Stimulated activated CD4-positive, alpha-beta T cell treated with anti-CD3 and anti-CD28 coated beads, Interleukin-1b, Interleukin-23, amount 100 ng/mL, for 24 hours (primary cell): ENCODE measurements at regions not wholly inside any gene's neighbourhood (a gene's known extent, or its start where the extent isn't known, plus 50 kb on each side); places are given as distances from the start of the nearest gene placed in this dataset.
"Not testable (repeated sequence)": the region's sequence is repeated elsewhere in the genome, so short reads cannot be mapped to it uniquely, and the experiment has no call there.

ENCODE experiments used
- DNase-seq, 4 experiments: peaks; one replicate each; pipeline ENCODE4 v3.0.0-alpha.2; 2020; ENCODE audit warnings: low read depth in 4 of 4, low spot score in 1 of 4

DNA sequence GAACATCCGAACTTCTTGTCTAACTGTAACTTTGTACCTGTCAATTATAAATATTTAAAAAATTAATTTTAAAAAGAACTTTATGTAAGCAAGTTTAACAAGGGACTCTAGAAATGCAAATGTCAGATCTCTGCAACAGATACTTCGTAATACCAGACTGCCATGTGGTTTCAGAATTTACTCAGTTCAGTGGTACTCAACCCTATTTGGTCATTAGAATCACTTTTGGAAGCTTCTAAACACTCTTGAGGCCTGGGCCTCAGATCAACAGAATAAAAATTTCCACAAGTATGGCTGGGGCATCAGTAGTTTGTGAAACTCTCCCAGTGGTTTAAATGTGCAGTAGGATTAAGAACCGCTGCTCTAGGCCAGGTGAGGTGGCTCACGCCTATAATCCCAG is 139.5 kb upstream of the SMYD2 start:
- no peak for DNase-seq

DNA sequence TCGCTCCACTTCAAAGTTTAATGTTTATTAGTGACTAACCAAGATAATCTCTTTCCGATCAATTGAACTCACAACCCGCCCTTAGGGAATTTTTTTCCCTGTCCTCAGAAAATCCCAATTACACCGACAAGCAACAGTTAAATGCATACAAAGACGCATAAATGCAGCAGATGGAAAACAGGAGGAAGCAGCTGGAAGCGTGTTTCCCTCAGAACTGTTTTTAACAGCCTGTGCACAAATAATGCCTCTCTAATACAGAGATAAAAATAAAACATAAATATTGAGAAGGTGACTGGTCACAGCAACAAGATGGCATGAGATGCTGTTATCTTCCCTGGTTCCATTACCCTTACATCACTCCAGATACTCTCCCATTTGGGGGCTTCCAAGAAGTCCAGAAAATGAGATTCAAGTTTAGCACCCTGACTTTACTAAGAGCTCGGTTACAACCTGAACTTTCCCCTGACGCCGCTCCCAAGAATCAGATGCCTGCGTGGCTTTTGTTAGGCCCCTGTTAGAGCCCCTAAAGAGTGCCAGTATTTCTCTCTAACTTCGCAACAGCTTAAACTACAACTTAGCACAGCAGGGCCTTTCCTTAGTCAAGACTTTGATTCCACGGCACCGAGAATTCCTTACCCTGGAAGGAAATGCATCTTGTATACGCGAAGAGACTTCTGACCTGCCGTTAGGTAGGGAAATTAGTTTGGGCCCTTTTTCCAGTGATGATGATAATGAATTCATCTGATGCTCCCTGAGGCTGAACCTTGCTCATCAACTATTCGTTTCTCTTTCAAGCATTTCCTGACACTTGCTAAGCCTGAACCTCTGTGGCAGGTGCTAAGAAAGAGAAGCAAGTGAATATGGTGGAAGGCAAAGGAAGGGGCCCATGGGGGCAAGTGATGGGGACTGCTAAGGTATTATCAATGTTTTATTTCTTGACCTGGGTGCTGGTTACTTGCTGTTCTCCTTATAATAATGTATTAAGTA is 137.7 kb upstream of the SMYD2 start:
- DNase-seq, result no peak

DNA sequence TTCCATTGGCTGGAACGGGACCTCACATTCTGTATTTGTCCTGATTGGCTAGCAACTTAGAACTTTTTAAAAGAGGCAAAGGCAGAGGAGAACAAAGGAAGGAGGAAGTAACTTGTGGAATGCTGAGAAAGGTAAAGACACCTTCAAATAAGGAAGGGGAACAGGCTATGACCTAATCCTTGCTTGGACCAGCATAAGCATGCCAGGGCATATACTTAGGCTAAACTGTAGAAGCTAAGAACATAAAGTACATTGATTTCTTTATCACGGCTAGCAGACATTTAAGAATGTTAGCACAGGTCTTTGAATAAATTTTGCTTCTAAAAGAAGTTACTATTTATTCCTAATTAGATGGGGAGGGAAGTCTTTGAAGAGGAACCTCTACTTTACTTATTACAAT is 136.4 kb upstream of the SMYD2 start:
- not testable (repeated sequence) for DNase-seq

DNA sequence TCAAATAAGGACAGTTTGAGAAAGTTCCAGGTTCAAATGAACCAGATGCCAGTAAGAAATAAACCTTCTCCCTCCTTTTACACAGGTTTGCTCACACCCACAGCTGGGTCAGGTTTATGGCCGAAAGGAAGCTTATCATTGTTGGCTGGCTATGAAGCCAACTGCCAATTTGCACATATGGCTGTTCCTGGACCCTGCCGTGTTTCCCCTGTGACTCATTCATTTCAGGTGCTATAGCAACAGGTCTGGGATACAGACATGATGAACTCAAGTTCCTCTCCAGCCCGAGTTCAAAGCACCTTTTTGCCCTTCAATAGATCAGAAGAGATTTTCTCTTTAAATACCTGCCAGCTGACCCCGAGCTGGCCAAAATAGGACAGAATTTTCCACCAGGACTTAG is 134.4 kb upstream of the SMYD2 start:
- DNase-seq, result no peak

DNA sequence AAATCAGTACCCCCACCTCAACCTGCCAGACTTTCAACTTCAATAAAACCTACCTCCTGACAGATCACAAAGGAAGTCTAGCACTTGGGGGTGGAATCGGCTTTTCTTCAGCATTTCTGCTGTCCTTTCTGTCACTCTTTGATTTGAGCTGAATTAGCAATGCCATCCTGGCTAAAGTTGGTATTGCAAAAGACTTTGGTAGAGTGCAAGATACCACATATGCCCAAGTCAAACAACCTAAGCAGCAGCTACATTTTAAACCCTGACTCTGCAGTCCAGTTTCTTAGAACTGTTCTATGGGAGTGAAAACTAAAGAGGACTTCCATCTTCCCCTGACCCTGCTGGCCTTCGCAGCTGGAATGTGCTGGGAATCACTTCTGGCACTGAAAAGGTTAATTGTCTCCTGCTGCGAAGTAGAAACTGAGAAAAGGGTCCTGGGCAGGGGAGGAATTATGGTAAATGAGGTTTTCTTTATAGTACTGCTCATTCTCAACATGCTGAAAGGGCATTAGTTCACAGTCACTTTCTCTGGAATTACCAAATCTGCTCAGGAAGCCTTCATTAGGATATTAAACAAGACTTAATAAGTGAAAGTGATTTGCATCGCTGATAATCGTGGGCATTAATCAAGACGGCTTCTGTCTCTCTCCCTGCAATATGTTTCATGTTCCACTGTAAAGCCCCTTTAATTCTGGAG is 126.2 kb upstream of the SMYD2 start:
- DNase-seq, result no peak

DNA sequence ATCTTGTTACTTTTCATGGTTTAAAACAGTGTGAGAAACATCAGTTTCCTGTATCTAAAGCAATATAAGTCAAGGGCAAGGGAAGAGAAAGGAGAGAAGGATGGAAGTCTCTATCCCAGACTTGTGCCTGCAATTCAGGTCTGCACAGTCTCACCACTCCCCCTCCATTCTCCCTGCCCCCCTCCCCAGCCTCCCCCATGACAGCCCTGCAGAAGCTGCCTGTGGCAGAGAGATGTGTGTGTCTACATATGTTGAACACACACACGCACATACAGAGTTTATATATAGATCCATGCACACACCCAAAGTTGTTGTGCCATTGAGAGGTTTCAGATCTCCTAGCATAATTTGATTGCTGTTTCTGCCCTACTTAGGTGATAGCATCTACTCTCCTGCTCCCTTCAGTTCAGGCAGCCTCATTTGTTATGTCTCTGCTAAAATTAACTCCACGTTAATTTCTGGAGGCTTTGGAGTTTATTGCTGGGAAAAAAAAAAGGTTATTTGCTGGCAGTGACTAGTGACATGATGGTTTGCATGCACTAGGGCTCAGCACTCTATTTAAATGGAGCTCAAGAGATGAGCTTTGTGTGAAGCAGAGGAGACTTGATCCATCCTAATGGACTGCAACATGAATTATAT is 124.9 kb upstream of the SMYD2 start:
- DNase-seq, result no peak

DNA sequence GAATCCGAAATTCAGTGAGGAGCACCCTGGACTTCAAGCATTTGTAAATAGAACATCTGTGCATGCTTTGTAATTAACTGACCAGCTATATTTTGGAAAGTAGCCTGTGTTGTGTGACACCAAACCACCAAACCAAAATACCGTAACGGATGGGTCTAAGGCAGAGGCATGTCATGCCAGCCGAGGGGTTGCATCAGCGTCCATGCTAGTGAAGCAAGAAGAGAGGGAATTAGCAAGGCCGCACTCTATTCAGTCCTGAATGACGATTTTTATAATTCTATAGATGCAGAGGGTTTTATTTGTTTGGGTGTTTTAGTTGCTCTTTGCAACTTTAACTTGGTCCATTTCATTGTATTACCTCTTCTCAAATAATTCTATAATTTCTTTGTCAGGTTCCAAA is 116.8 kb upstream of the SMYD2 start:
- DNase-seq, result no peak

DNA sequence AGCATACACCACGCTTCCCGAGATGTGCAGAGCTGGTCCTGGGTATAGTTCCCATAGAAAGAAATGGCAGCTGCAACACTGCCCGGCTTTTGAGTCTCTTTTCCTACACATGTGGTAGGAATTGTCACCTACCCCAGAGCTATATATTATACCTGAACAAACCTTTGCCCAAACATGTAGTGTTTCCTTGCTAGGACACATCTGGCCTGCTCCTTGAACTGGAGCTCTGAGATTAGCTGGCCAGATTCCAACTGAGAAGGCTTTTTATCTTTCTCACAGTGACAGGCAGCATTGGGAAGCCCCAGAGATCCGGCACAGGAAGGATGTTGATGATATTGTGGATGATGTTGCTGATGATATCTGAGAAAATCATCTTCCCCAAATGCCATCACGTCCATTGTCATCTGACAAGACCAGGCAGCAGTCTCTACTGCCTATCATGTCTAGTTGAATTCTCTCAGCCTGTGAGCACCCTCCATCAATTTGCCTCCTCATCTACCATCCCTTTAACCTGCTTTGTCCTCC is 115.0 kb upstream of the SMYD2 start:
- no peak for DNase-seq

DNA sequence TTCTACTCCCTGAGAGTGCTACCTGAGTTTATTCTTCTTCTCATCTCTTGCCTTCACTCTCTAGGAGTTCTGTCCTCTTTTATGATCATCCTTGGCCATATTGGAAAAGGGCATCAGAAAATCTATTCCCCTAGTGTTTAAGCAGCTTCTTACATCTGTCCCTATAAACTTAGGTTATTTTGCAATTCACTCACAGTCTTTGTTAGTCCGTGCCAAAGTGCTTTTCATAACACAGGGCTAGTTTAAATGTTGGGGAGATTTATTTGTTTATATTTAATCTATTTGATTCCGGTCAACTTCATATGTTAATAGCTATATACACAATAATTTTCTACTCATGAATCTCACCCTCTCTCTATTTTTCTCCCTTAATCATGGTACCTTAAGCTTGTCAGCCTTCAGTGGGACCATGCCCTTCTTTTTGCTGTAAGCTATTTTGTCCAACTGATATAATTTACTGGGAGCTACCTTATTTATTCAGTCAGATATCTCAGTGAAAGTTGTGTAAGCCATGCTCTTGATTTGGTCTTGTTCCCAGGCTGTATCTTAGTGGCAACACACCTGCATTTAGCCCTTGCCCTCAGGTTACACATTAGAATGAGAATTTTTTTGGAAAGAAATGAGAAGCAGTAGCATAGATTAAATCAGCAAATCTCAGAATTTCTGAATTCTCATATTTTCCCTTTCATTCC is 106.3 kb upstream of the SMYD2 start:
- DNase-seq, result no peak

DNA sequence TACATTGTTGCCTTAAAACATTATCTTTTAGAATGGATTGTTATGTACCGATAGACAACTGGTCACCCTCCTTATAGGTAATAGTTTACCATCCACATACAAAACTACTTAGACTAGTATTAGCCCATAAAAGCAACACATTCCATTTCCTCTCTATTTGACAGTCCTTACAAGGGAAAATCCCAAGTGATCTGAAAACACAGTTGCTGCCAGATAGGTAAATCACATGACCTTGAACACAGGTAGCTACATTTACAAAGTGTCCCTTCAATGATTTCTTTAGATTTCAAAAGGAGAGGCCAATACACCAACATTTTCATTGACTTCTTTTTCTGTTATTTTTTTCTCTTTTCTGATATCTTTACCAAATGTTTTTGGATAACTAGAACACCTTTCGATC is 102.9 kb upstream of the SMYD2 start:
- DNase-seq, result no peak

DNA sequence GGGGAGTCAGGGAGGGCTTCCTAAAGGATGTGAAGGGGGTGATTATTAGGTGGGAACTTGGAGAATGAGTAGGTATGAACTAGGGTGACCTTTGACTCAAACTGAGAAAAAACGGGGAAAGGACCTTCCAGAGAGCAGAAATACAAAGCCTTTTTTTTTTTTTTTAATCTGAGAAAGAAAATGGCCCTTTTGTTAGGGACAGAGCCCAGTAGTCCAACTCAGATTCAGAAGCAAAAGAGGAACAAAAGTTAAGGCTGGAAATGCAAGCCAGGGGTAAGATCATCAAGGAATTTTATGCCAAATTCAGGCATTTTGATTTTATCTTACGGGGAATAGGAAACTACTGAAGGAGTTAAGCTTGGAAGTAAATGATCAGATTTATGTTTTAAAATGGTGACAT is 96.0 kb upstream of the SMYD2 start:
- DNase-seq, result no peak

DNA sequence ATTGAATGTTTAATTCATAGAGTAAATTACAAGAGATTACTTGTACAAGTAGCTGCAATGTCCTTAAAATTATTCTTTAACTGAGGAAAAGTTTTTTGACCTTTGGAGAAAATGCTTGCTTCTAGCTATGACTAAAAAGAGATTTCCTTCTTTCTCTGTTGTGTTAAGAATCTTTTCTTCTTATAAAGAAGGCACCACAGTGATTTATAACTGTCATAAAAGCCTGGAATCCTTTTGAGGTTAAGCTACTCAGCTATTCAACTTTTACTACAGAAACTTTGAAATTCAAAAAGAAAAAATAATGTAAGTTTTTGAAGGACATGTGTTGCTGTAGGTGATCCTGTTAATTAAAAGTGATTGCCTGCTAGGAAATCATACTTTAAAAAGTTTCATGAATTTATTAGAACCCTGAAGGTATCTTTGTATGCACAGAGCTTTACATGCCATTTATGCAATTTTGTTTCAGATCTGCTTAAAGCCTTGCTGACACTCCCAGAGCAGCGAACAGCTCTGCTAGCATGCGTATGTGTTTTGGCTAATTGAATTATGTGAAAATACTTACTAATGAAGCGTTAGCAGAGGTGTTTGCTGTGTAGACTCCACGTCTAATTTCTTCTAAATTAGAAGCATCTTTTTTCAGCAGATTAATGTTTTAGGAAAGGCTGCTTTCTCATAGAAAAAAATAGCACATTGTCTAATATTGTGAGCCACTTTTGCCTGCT is 94.7 kb upstream of the SMYD2 start:
- DNase-seq, result no peak

DNA sequence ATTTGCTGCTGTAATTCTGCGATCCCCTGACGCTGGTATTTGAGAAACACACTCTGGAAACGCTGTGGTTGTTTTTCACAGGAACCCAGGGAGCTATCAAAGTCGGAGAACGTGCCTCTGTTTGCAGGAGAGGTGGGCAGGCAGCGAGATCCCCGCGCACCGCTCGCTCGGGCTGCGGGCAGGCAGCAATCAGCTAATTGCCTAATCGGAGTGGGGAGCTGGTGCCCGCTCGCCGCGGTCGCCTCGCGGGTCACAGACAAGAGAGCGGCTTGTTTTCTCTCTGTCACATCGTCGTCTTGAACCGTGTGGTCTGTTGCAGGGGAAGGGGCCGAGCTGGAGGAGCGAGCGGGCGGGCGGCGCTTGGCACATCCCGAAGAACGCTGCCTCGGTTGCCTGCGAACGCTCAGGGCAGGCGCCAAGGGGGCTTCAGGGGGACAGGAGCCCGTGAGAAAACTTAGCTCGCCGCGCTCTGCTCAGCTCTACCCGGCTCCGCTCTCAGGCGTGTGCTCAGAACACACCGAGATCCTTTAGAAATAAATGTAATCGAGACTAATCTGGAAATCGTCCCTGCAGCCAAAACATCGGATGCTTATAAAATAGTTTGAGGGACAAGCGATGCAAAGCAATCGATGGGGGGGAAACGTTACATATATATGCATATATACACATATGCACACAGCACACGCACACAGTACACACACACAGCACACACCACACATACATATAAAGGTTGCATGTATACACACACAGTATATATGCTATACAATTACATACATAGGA is 93.6 kb upstream of the SMYD2 start:
- DNase-seq, result no peak

DNA sequence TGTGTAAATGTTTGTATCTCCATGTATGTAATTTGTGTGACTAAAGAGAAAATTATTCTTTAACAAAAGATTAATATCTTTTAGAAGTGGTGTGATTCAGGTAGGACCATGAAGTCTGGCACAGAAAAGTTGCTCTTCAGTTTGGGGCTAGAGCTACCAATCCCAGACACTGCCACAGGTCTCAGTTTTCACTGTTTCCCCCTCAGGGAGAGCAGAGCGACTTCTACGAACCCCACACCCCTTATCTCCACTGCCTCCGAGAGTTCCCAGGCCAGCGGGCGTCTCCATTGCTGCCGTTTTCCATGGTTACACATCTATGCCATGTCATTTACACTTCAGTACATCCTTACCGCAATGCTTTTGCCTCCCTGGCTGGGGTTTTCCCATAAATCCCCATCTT is 93.0 kb upstream of the SMYD2 start:
- no peak for DNase-seq

DNA sequence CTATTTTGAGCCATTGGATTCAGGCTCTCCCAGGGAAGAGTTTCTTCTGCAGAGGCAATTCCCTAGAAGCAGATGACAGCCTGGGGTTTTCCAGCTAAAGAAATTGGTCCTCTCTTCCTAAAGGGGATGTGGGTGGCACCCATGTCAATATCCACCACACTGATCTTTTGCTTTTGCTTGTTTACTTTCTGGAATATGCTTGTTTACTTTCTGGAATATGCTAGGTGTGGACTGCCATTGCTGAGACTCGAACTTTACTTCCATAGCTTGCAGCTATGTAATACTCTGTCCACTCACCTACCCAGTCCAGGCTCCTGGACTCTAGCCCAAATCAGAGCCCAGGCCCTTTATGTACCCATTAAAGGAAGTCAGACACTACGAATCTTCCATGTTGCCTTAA is 92.1 kb upstream of the SMYD2 start:
- no peak for DNase-seq

DNA sequence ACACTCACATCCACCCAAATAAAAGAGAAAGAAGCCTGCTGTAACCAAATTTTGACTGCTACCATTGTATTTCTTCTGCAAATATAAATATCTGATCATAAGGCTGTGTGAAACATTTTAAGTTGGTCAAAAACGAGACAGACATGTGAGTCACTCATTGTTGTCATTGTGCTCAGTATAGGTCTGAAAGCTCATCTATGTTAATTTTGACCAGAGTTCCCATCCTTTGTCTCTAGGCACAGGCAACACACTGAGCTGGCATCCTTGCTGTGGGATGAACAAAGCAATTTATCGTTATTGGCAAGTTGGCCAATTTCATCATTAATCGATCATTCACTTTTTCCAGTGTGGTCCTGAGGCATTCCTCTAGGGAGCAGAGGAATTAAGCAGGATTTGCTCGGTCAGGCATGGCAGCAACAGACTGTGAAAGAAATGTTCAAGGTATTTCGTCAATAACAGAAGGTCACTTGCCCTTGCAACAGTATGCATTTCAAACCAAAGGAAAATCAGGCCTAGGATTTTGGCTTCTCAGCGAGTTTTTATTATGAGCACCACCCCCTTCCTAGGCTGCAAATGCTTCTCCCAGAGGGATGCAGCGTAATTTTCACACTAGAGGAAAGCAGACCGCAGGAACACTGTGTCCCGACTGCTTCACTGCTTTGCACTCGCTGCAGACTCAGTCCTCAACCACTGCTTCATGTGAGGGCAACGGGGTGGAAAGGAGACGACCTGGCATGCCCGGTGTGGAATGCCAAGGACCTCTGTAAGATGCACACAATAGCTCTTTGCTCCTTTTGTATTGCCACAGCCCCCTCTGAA is 87.9 kb upstream of the SMYD2 start:
- no peak for DNase-seq

DNA sequence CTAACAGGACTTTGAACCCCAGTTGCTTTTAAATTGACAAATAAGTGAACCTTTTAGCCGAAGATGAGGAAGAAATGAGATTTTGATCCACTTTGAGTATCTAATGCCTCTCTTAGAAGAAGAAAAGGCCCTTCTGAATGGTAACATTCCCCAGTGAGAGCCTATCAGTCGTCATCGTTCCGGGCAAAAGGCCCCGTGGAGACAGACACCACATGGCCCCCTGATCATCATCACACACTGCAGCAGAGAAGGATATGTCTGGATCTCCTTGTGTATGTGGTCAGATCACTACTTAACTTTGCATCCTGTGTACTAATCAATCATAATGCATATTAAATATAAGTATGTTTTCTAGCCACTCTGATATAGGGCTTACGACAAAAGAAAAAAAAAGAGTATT is 87.3 kb upstream of the SMYD2 start:
- no peak for DNase-seq

DNA sequence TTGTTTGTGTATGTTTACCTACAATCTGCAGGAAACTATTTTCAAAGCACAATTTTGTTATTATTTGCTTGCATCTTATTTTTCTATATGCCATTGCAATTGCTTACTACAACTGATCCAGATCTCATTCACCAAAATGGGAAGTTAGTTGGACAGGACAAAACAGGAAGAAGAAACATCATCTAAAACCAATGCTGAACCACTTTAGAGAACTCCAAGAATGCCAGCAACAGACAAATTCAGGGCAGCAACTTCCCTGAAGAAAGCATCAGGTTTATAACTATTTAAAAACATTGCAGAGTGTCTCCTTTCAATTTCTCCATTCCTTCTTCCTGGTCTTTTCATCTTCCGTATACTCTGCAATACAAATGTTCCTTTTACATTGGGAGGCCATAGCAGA is 82.4 kb upstream of the SMYD2 start:
- no peak for DNase-seq

DNA sequence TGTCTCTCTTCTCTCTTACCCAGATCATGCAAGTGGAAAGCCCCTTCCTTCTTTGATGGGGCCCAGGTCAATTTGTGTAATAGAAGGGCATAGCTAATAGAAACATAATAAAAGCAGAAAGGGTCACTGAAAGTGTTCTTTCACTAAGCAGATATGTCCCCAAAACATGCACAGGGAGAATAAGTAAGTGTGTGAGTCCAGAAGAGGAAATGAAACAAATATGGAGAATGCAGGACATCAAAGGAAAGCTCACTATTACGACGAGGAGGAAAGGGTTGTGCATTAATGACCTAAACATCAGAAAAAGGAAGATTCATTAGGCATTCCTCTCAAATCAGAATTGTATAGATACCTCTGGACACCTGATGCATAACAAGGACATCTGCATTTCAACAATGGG is 81.4 kb upstream of the SMYD2 start:
- no peak for DNase-seq
